GM19099 (cell line): ENCODE measurements at regions not wholly inside any gene's neighbourhood (a gene's known extent, or its start where the extent isn't known, plus 50 kb on each side); places are given as distances from the start of the nearest gene placed in this dataset.

Source experiments
- POLR2A ChIP-seq: IDR thresholded peaks from 3 replicates; pipeline ENCODE4 v1.6.1; 2011; ENCODE audit warnings: low read depth; ENCODE audit not compliant: insufficient read length; ENCODE audit errors: extremely low read depth

GRCh38 chr4:81523672-81524327 is 52.1 kb upstream of the RASGEF1B start:
- no peak for TF ChIP-seq POLR2A

DNA sequence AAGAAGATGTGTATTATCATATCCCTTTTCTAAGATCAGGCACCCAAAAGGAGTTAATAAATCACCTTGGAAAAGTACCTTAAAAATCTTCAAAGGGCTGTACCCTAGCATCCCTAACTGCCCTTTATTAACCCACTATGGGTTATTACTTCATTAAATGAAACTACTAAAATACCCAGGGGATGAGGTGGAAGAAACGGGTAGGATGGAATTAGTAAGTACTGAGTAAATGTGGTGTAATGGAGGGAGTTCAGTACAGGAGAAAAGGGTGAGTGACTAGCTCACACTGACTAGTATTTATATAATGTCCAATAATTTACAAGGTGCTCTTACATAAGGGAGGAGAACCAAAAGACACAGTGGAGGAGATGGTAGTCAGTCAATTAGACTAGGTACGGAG is 51.0 kb upstream of the RASGEF1B start:
- TF ChIP-seq POLR2A = no peak

DNA sequence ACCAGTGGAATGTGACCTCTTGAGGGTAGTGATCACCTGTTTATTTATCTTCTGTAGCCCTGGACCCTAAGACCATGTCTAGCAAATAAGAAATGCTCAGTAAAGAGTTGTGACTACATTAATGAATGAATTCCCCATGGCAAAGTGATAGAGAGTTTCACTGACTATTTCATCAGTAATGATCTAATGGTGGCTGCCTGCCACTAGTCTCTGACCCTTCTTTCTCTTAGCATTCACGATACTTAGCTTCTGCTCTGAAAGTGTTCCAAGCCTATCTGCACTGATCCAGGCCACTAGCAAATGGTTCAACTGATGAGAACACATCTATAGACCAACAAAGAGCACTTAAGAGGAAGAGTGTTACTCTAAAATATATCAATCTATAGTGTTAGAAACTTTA is 50.0 kb upstream of the RASGEF1B start:
- TF ChIP-seq POLR2A = no peak
